Stimulated activated CD4-positive, alpha-beta T cell treated with anti-CD3 and anti-CD28 coated beads, Interleukin-1b, Interleukin-23, amount 100 ng/mL, for 24 hours (primary cell): ENCODE measurements at regions not wholly inside any gene's neighbourhood (a gene's known extent, or its start where the extent isn't known, plus 50 kb on each side); places are given as distances from the start of the nearest gene placed in this dataset.

Experiments
- DNase-seq, 4 experiments: peaks; one replicate each; pipeline ENCODE4 v3.0.0-alpha.2; 2020; ENCODE audit warnings: low read depth in 4 of 4, low spot score in 1 of 4

DNA sequence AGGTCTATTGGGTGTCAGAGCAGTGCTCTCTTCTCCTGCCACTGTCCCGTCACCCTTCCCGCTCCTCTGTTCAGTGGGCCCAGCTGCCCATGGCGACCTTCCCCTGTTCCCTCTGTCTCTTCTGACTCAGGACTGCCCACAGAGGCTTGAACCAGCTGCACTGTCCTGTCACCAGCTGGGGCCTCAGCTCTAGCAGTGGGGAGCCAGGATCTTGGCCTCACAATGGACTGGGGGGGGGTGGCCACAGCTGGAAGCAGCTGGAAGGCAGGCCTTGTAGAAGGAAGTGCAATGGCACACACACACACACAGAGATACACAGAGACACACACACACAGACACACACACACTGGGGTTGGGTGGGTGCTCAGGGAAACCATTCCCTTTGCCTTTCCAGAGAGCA is 114.0 kb upstream of the PJA1 start:
- no peak for DNase-seq

DNA sequence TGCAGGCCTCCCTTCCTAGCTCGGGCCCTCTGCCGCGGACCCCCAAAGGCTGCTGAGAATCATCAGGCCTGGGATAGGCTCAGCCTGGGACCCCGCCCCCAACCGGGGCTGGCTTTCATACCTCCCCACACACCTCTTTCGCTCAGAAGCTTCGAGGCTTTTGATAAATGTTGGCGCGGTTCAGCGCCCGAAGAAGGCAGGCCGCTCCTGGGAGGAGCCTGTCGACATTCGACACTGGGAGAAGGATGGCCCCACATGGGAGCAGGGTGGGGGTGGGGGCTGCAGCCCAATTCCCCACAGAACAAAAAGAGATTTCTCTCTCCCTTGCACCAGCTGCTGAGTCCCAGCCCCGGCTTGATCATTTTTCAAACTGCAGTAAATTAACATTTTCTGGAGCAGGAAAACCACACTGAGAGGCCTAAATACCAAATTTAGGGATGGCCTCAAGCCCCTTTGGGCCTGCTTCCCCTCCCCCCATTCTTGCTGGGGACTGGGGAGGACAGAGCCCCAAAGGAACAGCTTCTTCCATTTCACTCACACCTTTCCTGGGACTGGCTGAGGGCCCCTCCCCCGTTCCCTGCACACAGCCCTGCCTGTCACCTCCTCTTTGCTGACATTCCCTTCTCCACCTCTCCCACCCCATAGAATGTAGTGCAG is 112.9 kb upstream of the PJA1 start:
- no peak for DNase-seq

DNA sequence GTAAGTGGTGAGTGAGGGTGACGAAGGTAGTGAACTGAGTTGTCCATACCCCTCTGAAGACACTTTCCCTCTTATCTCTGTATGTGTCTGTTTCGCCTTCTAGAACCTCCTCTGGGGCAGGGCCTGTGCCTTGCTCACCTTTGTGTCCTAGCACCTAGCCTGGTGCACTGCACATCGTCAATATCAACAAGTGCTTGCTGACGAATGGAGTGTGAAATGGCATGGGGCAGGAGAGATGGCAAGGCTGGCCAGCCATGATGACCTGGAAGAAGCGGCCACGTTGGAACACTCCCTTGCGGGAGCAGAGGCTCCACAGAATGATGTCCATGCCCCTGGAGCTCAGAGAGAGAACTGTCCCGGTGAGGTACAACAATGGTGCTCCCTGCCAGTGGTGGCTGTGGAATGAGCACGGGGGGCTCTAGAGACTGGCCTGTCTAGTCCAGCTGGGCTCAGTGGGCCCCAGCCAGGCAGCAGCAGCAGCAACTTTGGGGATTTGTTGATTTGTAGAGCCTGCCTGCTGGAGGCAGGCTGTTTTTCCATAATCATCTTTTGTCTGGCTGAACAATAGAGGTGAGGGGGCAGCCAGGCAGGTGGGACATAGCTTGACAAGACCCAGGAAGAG is 112.2 kb upstream of the PJA1 start:
- DNase-seq = no peak

DNA sequence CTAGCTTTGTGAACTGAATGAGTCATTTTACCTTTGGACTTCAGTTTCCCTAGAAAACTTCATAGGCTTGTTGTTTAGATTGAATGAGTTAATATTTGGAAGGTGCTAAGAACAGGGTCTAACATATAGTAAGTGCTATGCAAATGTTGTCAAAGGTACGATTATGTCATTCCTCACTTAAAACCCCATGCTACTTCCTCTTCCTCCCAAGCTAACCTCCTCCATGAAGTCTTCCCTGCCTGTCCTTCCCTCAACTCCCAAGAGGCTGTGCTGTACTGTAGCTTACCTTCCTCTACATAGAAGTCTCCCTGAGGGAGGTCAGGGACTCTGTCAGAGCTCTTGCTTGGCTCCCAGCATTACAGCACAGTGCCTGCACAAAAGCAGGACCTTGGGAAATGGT is 103.4 kb upstream of the PJA1 start:
- no peak for DNase-seq

DNA sequence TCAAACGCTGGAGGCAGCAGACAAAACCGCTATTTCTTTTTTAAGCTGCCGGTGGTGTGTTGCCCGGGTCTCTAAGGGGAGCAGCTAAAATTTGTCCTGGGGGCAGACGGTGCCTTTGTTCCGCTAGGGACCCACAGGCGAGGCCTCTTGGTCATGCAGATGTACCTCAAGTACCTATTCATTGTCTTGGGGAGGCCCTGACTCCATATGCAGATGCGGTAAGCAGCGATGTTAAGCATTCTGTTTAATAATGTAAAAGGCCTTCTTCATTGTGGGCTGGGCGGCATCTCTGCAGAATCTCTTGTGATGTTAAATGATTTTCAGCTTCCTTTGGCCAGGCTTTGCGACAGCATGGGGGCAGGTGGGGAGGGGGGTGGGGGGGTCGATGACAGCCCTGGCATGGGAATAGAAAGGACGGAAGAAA is 98.9 kb upstream of the PJA1 start:
- no peak for DNase-seq

DNA sequence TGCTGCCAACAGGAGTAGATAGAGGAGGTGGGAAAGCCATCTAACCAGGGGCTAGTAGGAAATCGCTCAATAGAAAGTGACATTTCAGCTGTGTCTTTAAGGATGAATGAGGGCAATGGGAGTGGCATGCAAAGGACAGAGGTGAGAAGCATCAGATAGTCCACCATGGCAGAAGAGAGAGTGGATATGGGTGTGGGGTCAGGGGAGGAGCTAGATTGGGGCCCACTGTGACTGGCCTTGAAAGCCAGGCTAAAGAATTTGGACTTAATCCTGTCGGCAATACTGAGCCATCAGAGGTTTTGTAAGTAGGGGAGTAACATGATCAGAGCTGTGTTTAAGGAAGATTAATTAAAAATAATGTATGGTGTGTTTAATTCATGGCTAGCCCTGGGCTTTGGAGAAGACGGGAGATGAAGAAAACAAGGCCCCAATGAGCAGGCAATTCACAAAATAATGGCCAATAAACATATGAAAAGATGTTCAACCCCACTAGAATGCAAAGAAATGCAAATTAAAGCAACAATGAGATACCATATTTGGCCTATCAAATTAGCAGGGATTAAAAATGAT is 98.1 kb upstream of the PJA1 start:
- no peak for DNase-seq

DNA sequence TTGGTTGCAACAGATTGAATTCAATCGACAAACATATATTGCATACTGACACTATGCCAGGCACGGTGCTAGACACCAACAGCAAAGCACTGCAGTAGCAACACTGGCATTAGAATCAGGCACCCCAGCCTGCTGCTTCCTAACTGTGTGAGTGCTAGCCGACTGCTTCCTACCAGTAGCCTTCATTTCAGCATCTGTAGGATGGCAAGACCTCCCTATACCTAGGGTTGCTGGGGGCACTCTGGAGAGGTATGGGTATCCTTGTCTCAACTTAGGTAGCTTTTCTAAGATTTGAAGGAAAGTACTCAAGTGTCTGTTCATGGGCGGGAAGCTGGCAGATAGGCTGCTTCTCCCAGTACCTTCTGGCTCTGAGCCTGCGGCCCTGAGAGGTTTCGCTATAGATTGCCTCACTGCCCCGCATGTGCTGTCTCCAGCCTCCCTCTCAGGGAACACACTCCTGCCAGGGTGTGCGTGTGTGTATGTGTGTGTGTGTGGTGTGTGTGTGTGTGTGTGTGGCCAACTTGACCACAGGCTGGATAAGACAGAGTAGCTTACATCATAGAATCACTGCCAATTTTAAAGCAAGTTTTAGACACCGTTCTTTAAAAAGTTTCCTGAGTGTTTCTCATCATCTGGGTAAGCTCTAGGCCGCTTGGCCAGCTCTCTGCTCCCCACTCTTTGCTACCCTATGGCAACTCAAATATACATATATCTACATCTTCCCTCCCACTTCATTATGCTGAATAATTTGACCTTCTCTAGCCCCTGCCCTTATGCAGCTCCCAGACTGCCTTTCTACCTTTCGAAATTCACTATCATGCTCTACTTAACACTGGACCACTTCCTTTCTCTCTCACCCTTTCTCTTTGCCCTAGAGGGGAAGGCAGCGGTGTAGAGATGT is 97.0 kb upstream of the PJA1 start:
- no peak for DNase-seq

DNA sequence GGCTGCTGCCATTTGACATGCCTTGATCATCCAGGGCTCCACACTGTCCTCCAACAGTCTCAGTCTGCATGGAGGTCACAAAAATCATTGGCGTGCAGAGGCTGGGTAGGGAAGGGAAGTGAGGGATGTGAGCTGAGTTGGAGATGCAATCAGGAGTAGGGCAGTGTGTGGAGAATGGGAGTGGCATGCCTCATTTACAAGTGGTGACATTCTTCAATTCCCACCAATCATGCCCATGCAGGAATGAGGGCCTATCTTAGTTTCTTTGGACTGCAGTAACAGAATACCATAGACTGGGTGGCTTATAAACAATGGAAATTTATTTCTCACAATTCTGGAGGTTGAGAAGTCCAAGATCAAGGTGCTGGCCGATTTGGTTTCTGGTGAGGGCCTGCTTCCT is 94.9 kb upstream of the PJA1 start:
- DNase-seq = no peak

DNA sequence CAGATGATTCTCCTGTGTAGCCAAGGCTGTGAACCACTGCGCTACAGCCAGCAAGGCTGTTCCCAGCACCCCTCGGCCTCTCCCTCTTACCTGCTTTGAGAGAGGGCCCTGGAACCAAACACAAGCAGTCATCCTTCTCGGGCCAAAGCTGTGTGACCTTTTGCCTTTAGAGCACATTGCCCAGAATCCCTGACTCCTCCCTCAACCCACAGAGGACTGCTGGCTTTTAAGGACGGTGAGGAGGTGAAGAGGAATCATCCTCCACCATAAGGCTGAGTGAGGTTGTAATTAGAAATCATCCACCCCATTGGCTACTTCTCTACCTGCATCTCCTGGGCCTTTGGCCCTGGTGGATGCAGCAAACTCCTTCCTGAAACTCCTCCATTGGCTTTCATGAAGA is 93.6 kb upstream of the PJA1 start:
- no peak for DNase-seq

DNA sequence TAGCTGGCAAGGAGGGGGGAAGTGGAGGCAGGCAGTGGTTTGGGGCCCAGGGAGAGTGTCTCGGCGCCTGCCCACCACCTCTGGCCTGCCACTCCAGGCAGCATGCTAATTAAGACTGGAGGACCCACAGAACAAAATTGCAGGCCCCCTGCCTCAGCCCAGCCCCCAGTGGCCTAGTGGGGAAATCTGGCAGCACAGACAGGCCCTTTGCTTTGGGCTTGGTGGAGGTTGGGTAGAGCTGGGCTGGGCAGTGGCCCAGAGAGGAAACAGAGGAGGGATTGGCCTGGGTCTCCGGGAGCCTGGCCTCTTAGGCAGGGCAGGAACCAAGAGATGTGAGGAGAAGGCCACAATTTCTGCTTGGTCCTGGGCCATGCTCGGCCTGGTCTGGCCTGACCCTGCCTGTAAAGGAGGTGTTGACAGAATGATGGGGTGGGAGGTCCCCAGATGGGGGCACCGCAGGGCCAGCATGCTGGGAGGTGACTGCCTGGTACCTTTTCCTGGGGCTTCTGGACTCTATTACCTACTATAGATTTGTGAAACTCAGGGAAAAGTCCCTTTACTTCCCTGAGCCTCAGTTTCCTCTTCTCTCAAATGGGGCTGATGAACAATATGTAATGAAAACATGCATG is 92.4 kb upstream of the PJA1 start:
- DNase-seq = no peak

DNA sequence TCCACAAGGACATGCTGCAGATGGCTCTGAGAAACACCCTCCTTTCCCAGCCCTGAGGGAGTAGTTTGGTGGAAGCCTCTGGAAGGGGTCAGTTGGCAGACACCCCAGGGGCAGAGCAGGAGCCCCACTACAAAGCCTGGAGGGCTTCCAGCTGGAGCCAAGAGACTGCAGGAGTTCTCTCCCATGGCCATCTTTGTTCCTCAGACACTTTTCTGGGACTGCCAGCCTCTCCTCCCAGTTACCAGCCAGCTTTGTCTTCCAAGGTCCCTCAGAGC is 91.0 kb upstream of the PJA1 start:
- DNase-seq = no peak

DNA sequence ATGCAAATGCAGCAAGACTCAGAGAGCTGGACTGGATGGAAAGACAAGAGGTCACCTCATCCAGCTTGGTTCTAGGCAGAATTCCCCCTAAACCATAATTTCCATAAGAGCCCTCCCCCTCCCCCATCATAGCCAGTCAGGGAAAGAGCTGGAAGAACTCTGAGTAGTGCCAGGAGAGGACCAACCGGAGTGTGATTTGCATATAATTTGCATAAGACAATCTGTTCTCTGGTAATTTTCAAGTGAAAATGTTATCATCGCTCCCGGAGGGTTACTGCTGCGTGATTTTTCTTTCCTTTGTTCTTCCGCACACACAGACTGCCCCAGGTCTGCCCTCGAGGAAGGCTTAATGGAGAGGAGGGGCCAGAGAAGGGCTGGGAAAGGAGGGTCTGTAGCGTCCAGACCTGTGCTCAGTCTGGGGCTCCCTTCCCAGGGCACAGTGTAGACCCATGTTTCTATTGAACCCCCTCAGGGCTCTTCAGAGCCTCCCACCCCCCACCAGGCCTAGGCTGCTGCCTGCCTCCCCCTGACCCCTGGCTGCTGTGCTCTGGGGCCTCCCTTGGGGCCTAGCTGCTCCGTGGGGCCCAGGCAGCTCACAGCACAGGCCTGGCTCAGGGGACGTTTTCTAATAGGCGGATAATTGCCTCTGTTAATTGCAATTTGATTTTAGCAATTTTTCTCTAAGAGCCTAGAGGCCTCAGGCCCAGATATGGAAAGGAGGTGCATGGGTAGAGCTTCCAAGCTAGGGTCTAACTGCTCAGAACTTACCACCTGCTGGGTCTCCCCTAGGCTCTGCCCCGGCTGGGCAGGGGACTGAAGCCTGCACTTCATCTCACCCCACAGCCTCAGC is 90.4 kb upstream of the PJA1 start:
- no peak for DNase-seq

DNA sequence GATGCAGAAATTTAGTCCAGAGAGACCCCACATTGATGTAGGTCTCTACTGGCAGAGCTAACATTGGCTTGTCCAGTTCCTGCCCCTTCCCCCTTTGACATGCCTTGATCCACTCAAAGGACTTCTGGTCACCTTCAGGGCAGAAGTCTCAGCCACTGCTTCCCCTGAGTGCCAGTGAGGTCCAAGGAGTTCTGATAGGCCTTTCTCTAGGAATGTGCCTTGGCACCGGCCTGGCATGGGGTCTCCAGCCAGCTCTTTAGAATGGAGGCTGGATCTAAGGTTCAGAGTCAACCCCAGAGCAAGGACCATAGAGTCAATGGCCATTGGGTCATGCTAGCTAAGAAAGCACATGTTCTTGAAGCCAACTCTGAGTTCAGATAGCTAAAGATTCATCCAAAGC is 88.6 kb upstream of the PJA1 start:
- DNase-seq = no peak

DNA sequence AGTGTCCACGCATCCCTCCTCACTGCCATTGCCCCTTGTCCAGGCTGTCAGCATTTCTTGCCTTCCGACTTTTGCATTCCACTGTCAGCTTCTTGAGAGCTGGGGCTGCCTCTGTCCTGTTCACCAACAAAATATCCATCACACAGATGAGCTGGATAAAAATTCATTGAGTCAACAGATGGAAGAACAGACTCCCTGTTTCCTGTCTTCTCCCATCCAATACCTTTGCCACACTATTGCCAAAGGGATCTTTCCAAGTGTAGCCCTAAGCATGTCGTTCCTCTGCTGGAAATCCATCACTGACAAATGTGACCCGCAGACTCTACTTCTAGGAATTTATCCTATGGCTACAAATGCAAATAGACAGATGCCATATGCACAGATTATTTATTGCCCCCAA is 78.0 kb upstream of the PJA1 start:
- DNase-seq = no peak

DNA sequence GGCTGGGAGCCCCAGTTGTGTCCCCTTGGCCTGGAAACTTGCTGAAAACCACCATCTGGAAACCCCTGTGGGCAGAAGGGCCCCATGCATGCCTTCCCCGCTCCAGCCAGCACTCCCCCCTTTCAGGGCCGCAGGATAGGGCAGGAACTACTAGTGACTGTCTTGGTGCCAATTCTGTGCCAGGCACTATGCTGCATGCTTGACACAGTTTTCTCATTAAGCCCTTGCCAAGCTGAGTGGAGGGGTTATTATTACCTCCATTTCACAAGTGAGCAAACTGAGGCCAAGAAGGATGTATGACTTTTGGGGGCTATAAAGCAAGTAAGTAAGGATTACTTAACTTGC is 73.6 kb upstream of the PJA1 start:
- no peak for DNase-seq

DNA sequence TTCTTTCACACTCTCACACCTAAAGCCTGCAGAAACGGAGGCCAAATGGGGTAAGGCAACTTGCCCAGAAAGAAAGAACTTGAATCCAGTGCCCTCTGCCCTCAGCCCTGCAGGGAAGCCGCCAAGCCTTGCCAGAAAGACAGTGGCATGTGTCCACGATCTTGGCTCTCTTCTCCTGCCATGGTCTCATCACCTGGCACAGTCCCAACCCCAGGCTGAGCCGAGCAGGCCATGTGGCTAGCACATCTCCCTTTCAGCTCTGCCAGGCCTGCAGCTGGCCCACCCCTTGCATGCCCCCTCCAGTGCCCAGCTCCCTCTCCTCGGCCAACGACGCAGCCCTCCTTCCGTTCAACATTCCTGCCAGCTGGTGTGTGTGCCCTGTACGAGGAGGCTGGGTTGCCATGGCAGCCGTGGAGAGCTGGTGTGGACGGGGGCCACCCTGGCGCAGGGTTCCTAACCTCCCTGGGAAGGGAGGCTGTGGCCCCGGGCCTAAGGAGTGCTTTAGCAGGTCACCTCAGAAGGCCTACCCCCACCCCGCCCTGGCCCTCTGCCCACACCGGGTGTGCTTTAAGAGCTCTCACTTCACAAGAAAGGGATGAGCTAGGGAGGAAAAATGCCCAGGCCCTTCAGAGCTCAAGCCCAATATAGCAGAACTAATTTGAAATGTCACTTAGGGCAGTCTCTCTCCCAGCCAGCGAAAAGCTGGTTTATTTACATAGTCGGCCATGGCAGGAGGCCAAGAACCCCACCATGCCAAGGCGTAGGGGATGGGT is 73.0 kb upstream of the PJA1 start:
- DNase-seq = no peak

DNA sequence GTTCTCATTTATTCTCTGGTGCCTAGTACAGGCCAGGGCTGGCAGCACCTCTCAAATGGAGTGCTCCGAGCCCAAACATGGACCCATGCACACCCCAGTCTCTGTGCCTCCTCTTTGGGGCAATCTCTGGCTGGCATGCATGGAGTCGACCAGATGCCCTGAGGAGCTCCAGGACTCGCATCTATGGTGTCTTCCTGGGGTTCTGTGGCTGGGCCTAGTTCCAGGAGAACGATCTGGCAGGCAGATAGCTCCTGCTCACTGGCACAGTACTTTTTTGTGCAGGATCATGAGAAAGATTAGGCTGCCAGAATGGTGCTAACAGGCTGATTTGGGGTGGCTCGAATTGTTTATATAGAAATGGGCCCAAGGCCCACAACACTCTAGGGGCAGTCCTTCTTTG is 72.0 kb upstream of the PJA1 start:
- no peak for DNase-seq

DNA sequence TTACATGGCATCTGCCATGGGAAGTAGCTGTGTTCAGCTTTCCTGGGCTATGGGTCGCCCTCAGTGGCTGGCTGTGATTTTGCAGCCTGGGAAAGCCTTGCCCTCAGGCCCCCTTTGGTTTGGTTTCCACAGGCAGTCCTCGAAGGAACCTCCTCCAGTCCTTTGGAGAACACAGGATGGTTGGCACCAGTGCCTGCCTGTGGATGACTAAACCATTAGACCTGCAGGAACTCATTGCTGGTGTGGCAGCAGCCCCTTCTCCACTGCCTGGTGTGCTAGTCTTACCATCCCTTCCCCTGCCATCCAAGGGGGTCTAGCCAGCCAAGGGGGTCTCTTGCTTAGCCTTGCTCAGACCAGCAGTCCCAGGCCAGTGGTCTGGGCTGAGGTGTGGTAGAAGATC is 71.4 kb upstream of the PJA1 start:
- no peak for DNase-seq

DNA sequence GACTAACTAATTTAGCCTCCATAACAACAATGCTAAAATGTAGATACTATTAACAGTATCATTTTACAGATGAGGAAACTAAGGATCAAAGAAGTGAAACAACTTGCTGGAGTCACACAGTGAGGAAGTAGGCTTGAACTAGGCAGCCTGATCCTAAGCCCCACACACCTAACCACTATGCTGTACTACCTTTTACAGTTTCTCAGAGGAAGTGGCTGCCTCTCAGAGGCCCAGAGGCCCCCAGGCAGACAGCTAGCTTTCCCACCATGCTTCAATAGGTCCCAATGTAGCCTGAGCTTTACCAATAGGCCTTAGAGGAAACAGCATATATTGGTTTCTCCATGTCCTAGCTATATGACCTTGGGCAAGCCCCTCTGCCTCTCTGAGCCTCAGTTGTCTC is 69.4 kb upstream of the PJA1 start:
- no peak for DNase-seq

DNA sequence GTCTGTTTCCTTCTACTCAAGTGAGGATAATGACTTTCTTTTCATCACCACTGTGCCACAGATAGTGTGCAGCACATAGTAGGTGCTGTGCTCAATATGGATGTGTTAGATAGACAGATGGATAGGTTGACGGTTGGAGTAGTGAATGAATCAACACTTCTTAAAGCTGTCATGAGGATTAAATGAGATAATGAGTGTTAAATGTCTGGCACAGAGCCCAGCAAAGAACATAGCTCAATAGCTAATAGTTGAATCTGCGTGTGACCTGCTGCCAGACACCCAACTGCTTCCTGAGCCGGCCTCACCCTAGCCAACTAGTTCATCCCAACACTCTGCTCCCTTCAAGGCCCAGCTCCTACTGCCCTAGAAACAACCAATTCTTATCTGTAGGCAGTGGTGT is 67.7 kb upstream of the PJA1 start:
- no peak for DNase-seq
